Immature natural killer cell (primary cell): ENCODE measurements at regions not wholly inside any gene's neighbourhood (a gene's known extent, or its start where the extent isn't known, plus 50 kb on each side); places are given as distances from the start of the nearest gene placed in this dataset.

ENCODE experiments used
- DNase-seq, 3 donors: peaks; one replicate each; pipeline ENCODE4 v3.0.0; 2022; ENCODE audit warnings: mixed read lengths in 1 of 3
- H3K27ac Mint-ChIP-seq, 6 donors: one replicate each; pipeline ENCODE4 v1.8.0; 2020; ENCODE audit warnings: mixed read lengths in 6 of 6, mild to moderate bottlenecking in 5 of 6, inconsistent platforms in 4 of 6, moderate library complexity in 3 of 6
- H3K27me3 Mint-ChIP-seq, 3 donors: one replicate each; pipeline ENCODE4 v1.8.0; 2020 to 2021; ENCODE audit warnings: low read depth in 3 of 3, mild to moderate bottlenecking in 3 of 3, mixed read lengths in 3 of 3, moderate library complexity in 3 of 3, inconsistent platforms in 1 of 3
- H3K36me3 Mint-ChIP-seq, 3 donors: one replicate each; pipeline ENCODE4 v1.8.0; 2020; ENCODE audit warnings: mixed read lengths in 3 of 3, inconsistent platforms in 2 of 3, mild to moderate bottlenecking in 2 of 3
- H3K4me1 Mint-ChIP-seq, 2 donors: one replicate each; pipeline ENCODE4 v1.8.0; 2020; ENCODE audit warnings: inconsistent platforms in 2 of 2, mild to moderate bottlenecking in 2 of 2, mixed read lengths in 2 of 2, moderate library complexity in 1 of 2
- H3K4me3 Mint-ChIP-seq, 5 donors: one replicate each; pipeline ENCODE4 v1.8.0; 2020; ENCODE audit warnings: mild to moderate bottlenecking in 5 of 5, mixed read lengths in 5 of 5, inconsistent platforms in 3 of 5, moderate library complexity in 3 of 5
- H3K9me3 Mint-ChIP-seq, 6 donors: one replicate each; pipeline ENCODE4 v1.8.0; 2020; ENCODE audit warnings: mild to moderate bottlenecking in 6 of 6, mixed read lengths in 6 of 6, inconsistent platforms in 4 of 6, moderate library complexity in 3 of 6

- H3K4me3 Mint-ChIP-seq = no peak overlapping the region
- peaks cover 0 to 8% (median 6%) of the 10 kb centered on the region in 3 donors for H3K27me3 Mint-ChIP-seq
- H3K36me3 Mint-ChIP-seq = no peaks in the 10 kb centered on the region
- H3K4me1 Mint-ChIP-seq = no peaks in the 10 kb centered on the region
- H3K27ac Mint-ChIP-seq = no peak overlapping the region
- no peak for DNase-seq
- no peaks in the 10 kb centered on the region for H3K9me3 Mint-ChIP-seq
These were observed 52.5 kb upstream of the RPL34 start for GRCh38 chr4:108567831-108568230.

DNA sequence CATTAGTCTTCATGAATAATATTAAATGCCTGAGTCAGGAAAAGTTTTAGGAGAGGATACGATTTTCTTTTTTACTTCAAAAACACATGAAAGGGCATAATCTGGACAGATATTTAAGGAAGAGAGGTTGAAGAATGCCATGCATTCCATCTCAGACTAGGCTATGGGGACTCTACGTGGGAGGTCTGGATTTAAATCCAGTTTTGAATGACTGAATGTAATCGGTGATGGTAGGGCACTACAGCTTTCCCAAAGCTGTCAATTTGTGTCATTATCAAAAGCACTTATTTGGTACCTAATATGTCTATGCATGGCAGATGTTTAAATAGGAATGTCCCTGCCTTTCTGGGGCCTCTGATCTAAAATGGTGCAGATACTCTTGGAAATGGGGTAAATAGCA lies 59.3 kb upstream of the RPL34 start:
- Mint-ChIP-seq H3K4me3 (no peak overlapping the region), H3K36me3 (peaks cover 0 to 7% (median 0%) of the 10 kb centered on the region in 3 donors), H3K4me1 (peaks cover 4 to 8% of the 10 kb centered on the region in 2 donors), H3K27ac (no peak overlapping the region), H3K9me3 (peaks cover 0 to 2% (median 0%) of the 10 kb centered on the region in 6 donors), H3K27me3 (peaks cover 0 to 3% (median 3%) of the 10 kb centered on the region in 3 donors)
- DNase-seq = no peak

GRCh38 chr4:108560616-108561015 lies 59.8 kb upstream of the RPL34 start:
- Mint-ChIP-seq H3K4me3 (no peak overlapping the region), H3K9me3 (peaks cover 0 to 2% (median 0%) of the 10 kb centered on the region in 6 donors), H3K36me3 (peaks cover 0 to 7% (median 0%) of the 10 kb centered on the region in 3 donors), H3K27ac (no peak overlapping the region), H3K27me3 (peaks cover 0 to 3% (median 3%) of the 10 kb centered on the region in 3 donors), H3K4me1 (peaks cover 6 to 8% of the 10 kb centered on the region in 2 donors)
- DNase-seq = no peak

DNA sequence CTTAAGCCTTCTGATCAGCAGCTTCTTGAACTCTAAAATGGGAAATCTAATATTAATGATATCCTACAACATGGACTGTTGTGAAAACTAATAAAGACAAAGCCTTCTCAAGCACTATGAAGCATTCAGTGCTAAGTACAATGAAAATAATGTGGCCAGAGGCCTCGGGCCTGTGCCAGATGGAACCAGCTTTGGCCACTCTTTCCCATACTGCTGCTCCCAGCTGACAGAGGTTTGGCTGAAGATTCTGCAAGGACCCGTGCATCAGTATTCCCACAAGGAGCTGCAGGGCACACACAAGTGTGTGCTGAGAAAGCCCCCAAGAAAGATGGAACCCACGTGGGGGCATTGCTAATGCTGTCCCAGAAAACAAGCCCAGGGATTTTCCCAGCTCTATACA lies 60.5 kb upstream of the RPL34 start:
- H3K4me1 Mint-ChIP-seq = peaks cover 6 to 8% of the 10 kb centered on the region in 2 donors
- H3K4me3 Mint-ChIP-seq = no peak overlapping the region
- peaks cover 0 to 3% (median 3%) of the 10 kb centered on the region in 3 donors for H3K27me3 Mint-ChIP-seq
- peaks cover 0 to 2% (median 0%) of the 10 kb centered on the region in 6 donors for H3K9me3 Mint-ChIP-seq
- no peak overlapping the region for H3K27ac Mint-ChIP-seq
- H3K36me3 Mint-ChIP-seq = peaks cover 0 to 12% (median 0%) of the 10 kb centered on the region in 3 donors
- DNase-seq = no peak

- Mint-ChIP-seq H3K4me3 (no peak overlapping the region), H3K27ac (no peak overlapping the region), H3K4me1 (peaks cover 6 to 8% of the 10 kb centered on the region in 2 donors), H3K36me3 (peaks cover 0 to 12% (median 0%) of the 10 kb centered on the region in 3 donors), H3K9me3 (peaks cover 0 to 2% (median 0%) of the 10 kb centered on the region in 6 donors), H3K27me3 (peaks cover 0 to 3% (median 3%) of the 10 kb centered on the region in 3 donors)
- DNase-seq = no peak
These were observed 61.1 kb upstream of the RPL34 start for GRCh38 chr4:108559068-108559793.

- Mint-ChIP-seq H3K4me3 (no peak overlapping the region), H3K27me3 (peaks cover 0 to 7% (median 3%) of the 10 kb centered on the region in 3 donors), H3K27ac (no peak overlapping the region), H3K36me3 (peaks cover 0 to 12% (median 0%) of the 10 kb centered on the region in 3 donors), H3K9me3 (peaks cover 0 to 2% (median 0%) of the 10 kb centered on the region in 6 donors), H3K4me1 (peaks cover 6 to 8% of the 10 kb centered on the region in 2 donors)
- no peak for DNase-seq
These were observed 63.7 kb upstream of the RPL34 start for GRCh38 chr4:108556588-108557200.

DNA sequence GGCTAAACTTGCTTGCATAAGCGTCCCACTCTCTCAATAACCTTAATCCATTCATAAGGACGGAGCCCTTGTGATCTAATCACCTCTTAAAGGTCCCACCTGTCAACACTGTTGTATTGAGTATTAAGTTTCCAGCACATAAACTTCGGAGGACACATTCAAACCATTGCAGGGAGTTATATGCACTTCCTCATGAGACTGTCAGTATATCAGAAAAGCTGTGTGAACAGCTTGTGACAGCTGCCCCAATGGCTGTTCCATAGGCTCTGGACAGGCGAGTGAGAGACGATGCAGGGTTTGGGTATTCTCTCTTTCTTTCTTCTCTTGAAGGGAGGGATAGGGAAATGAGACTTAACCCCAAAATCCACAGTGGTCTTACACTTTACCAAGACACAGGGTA lies 64.2 kb upstream of the RPL34 start:
- Mint-ChIP-seq H3K4me1 (peaks cover 6 to 8% of the 10 kb centered on the region in 2 donors), H3K27me3 (peaks cover 0 to 7% (median 3%) of the 10 kb centered on the region in 3 donors), H3K4me3 (no peak overlapping the region), H3K36me3 (peaks cover 0 to 12% (median 0%) of the 10 kb centered on the region in 3 donors), H3K9me3 (no peaks in the 10 kb centered on the region), H3K27ac (no peak overlapping the region)
- DNase-seq = no peak

DNA sequence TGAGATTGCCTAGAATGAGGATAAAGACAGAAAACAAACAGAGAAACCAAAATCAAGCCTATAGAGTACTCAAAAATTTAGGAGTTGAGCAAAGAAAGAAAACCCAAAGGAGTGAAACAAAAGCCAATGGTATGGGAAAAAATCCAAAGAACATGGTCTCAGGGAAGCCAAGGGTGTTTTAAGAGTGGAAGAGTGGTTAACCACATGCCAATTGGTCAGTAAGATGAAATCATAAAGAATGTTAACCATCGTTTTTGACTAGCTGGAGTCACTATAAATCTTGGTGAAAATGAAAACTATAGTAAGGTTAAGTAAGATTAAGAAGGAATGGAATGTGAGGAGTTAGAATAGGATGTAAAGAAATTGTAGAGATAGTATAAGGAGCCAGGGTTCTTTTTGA lies 64.7 kb upstream of the RPL34 start:
- peaks cover 0 to 1% (median 0%) of the 10 kb centered on the region in 6 donors for H3K9me3 Mint-ChIP-seq
- H3K4me3 Mint-ChIP-seq = no peak overlapping the region
- DNase-seq = no peak
- H3K4me1 Mint-ChIP-seq = peaks cover 6 to 8% of the 10 kb centered on the region in 2 donors
- no peak overlapping the region for H3K27ac Mint-ChIP-seq
- H3K36me3 Mint-ChIP-seq = peaks cover 0 to 13% (median 0%) of the 10 kb centered on the region in 3 donors
- peaks cover 0 to 7% (median 3%) of the 10 kb centered on the region in 3 donors for H3K27me3 Mint-ChIP-seq

DNA sequence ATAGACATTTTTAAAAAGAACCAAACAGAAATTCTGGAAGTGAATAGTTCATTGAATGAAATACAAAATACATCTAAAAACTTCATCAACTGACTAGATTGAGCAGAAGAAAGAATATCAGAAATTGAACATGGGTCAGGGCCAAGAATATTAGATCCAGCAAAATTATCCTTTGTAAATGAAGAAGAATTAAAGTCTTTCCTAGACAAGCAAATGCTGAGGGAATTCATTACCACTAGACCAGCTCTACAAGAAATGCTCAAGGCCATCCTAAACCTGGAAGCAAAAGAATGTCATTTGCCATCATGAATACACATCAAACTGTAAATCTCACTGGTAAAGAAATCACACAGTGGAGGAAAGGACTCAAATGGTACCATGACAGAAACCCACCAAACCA lies 72.7 kb upstream of the RPL34 start:
- no peak overlapping the region for H3K27ac Mint-ChIP-seq
- H3K36me3 Mint-ChIP-seq = peaks cover 9 to 26% (median 22%) of the 10 kb centered on the region in 3 donors
- H3K4me1 Mint-ChIP-seq = no peaks in the 10 kb centered on the region
- no peak overlapping the region for H3K4me3 Mint-ChIP-seq
- DNase-seq = no peak
- H3K27me3 Mint-ChIP-seq = peaks cover 1 to 9% (median 7%) of the 10 kb centered on the region in 3 donors
- peaks cover 8 to 34% (median 18%) of the 10 kb centered on the region in 6 donors for H3K9me3 Mint-ChIP-seq

GRCh38 chr4:108546728-108547127 lies 73.6 kb upstream of the RPL34 start:
- no peaks in the 10 kb centered on the region for H3K4me1 Mint-ChIP-seq
- DNase-seq = no peak
- H3K9me3 Mint-ChIP-seq = peaks cover 10 to 34% (median 18%) of the 10 kb centered on the region in 6 donors
- H3K4me3 Mint-ChIP-seq = no peak overlapping the region
- H3K36me3 Mint-ChIP-seq = peaks cover 9 to 26% (median 25%) of the 10 kb centered on the region in 3 donors
- H3K27ac Mint-ChIP-seq = no peak overlapping the region
- H3K27me3 Mint-ChIP-seq = peaks cover 4 to 10% (median 4%) of the 10 kb centered on the region in 3 donors

DNA sequence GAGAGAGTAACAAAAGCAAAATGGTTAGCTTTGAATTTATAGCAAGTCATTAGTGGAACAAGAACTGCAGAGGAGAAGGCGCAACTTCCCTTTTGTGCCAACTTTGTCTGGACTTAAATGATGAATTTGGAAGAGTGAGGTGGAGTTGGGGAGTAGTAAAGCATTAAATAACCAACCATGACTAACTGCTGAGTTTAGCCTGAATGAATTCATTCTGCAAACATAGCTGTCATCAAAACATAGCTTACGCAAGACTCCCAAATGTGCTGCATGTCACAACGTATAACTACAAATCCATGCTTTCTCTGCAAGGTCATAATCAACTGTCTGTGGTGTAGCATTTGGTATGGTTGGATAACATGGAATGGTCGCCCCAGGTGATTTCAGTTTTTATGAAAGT lies 75.9 kb upstream of the RPL34 start:
- Mint-ChIP-seq H3K27me3 (peaks cover 4 to 8% (median 6%) of the 10 kb centered on the region in 3 donors), H3K36me3 (peaks cover 8 to 22% (median 9%) of the 10 kb centered on the region in 3 donors), H3K27ac (no peak overlapping the region), H3K4me1 (peaks cover 0 to 5% of the 10 kb centered on the region in 2 donors), H3K9me3 (peaks cover 10 to 29% (median 18%) of the 10 kb centered on the region in 6 donors), H3K4me3 (no peak overlapping the region)
- DNase-seq = no peak

DNA sequence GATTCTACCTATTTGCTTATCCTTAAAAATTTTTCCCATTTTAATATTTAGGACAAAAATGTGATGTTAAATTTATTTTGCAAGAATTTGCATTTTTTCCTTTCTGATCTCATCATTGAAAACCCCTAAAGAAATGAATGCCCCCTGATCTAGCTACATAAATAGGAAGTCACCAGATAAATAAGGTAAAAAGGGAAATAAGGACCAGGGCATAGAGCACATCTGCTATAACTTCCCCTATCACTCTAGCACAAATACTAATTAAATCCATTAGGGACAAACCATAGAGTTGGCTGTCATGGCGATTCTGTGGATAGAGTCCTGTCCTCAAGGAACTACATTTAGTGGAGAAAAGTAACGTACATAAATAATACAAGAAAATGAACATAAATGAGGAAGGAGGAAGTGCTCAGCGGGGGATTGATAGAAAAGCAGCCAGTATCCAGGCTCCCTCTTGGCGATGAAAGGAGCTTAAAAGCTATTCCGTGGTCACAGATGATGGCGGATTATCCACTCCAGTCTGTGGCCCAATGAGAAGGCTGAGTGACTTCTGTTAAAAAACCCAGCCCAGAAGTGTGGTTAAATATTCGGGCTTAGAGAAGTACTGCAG lies 76.9 kb upstream of the RPL34 start:
- Mint-ChIP-seq H3K36me3 (peaks cover 0 to 22% (median 9%) of the 10 kb centered on the region in 3 donors), H3K9me3 (peaks cover 10 to 22% (median 13%) of the 10 kb centered on the region in 6 donors), H3K4me3 (no peak overlapping the region), H3K27me3 (peaks cover 4 to 5% (median 5%) of the 10 kb centered on the region in 3 donors), H3K27ac (no peak overlapping the region), H3K4me1 (peaks cover 0 to 5% of the 10 kb centered on the region in 2 donors)
- no peak for DNase-seq

GRCh38 chr4:108540536-108540935 lies 79.8 kb upstream of the RPL34 start:
- Mint-ChIP-seq H3K27me3 (peaks cover 5 to 7% (median 5%) of the 10 kb centered on the region in 3 donors), H3K27ac (peak overlapping the region in 1 of 6 donors; percentile 3), H3K36me3 (peaks cover 4 to 10% (median 8%) of the 10 kb centered on the region in 3 donors), H3K9me3 (peaks cover 0 to 2% (median 0%) of the 10 kb centered on the region in 6 donors), H3K4me1 (peaks cover 5 to 7% of the 10 kb centered on the region in 2 donors), H3K4me3 (no peak overlapping the region)
- no peak for DNase-seq
